ENCODE measurements at regions not wholly inside any gene's neighbourhood (a gene's known extent, or its start where the extent isn't known, plus 50 kb on each side); places are given as distances from the start of the nearest gene placed in this dataset.

GRCh38 chr4:96637971-96638412 lies 798.1 kb downstream of the PDHA2 start (continued):
- TF ChIP-seq CTCF (IDR thresholded peaks at IDR 0.05 in 2 of 3, conservative IDR thresholded peaks at IDR 0.05 in 1 of 3; ENCODE audit: borderline replicate concordance in 1 of 3, insufficient read depth in 1 of 3, low read depth in 2 of 3, low read length in 2 of 3) (no peak), REST (IDR thresholded peaks at IDR 0.05; ENCODE audit: low read depth) (no peak), ZFX (IDR thresholded peaks at IDR 0.05) (no peak), EGR1 (IDR thresholded peaks at IDR 0.05; ENCODE audit: low read depth) (no peak), ZNF274 (IDR thresholded peaks at IDR 0.05; ENCODE audit: low read depth, low read length) (no peak)

GRCh38 chr4:96639932-96640331 lies 800.0 kb downstream of the PDHA2 start:
- Histone ChIP-seq H3K27ac (ENCODE audit: low read depth, low read length) (no peak overlapping the region), H3K27me3 (ENCODE audit: insufficient read depth, low read length) (no peaks in the 10 kb centered on the region), H3K36me3 (ENCODE audit: control insufficient read depth in 1 of 2, insufficient read depth in 2 of 2, low read length in 2 of 2) (no peaks in the 10 kb centered on the region), H3K9me3 (ENCODE audit: control insufficient read depth in 1 of 2, insufficient read depth in 1 of 2, low read depth in 1 of 2, low read length in 2 of 2) (no peaks in the 10 kb centered on the region), H3K9ac (ENCODE audit: low read length) (no peak overlapping the region), H3K79me2 (ENCODE audit: insufficient read depth, low read length) (no peaks in the 10 kb centered on the region), H3K4me1 (ENCODE audit: control insufficient read depth in 1 of 2, insufficient read depth in 2 of 2, low read length in 2 of 2) (no peaks in the 10 kb centered on the region), H3K4me2 (ENCODE audit: low read length) (no peak overlapping the region), H3K4me3 (replicated peaks in 1 of 2; ENCODE audit: low read depth in 1 of 2, low read length in 2 of 2) (no peak overlapping the region), H3K9me2 (ENCODE audit: insufficient read depth) (no peaks in the 10 kb centered on the region), H2AFZ (ENCODE audit: low read depth, low read length, poor library complexity, severe bottlenecking) (no peak overlapping the region), H4K20me1 (ENCODE audit: insufficient read depth) (no peaks in the 10 kb centered on the region)
- BruUV-seq (replicated peaks) = no TSS peak
- ChIA-PET POLR2A (no interaction called here), CTCF (no interaction called here), RAD21 (ENCODE audit: low non-redundant PET in 1 of 2, low total read pairs in 2 of 2, uncharacterized antibody in 2 of 2, unreplicated experiment in 2 of 2) (no interaction called here)
- ATAC-seq (no peak), DNase-seq (ENCODE audit: low read depth, low spot score) (no peak)
- intact Hi-C loops (cut with micrococcal nuclease) = no loop called here
- TF ChIP-seq CTCF (IDR thresholded peaks at IDR 0.05 in 2 of 3, conservative IDR thresholded peaks at IDR 0.05 in 1 of 3; ENCODE audit: borderline replicate concordance in 1 of 3, insufficient read depth in 1 of 3, low read depth in 2 of 3, low read length in 2 of 3) (no peak), EGR1 (IDR thresholded peaks at IDR 0.05; ENCODE audit: low read depth) (no peak), EZH2 (IDR thresholded peaks at IDR 0.05) (no peak), YY1 (IDR thresholded peaks at IDR 0.05; ENCODE audit: extremely low read depth, insufficient replicate concordance, low read depth, low read length) (no peak), SP1 (IDR thresholded peaks at IDR 0.05; ENCODE audit: low read depth) (no peak), ZFX (IDR thresholded peaks at IDR 0.05) (no peak), SIN3A (IDR thresholded peaks at IDR 0.05; ENCODE audit: low read depth) (no peak), CBX3 (IDR thresholded peaks at IDR 0.05; ENCODE audit: low read depth) (no peak), ZBTB33 (IDR thresholded peaks at IDR 0.05; ENCODE audit: extremely low read depth, insufficient replicate concordance, low read length) (no peak), JUND (IDR thresholded peaks at IDR 0.05) (no peak), ELF1 (IDR thresholded peaks at IDR 0.05; ENCODE audit: borderline replicate concordance, low read depth) (no peak), FOSL1 (IDR thresholded peaks at IDR 0.05; ENCODE audit: low read depth) (no peak), ZNF274 (IDR thresholded peaks at IDR 0.05; ENCODE audit: low read depth, low read length) (no peak), POLR2A (IDR thresholded peaks at IDR 0.05; ENCODE audit: borderline replicate concordance, extremely low read depth, insufficient read depth, insufficient read length) (no peak), EZH2phosphoT487 (IDR thresholded peaks at IDR 0.05; ENCODE audit: borderline replicate concordance) (no peak)
